HepG2 (cell line): ENCODE measurements at regions not wholly inside any gene's neighbourhood (a gene's known extent, or its start where the extent isn't known, plus 50 kb on each side); places are given as distances from the start of the nearest gene placed in this dataset.

Source experiments
- ATAC-seq: fragments of 200-7000 bp; cut with Tn5 transposase; 3 replicates; pipeline ENCODE4 v1.9.1; 2020; ENCODE audit warnings: mild to moderate bottlenecking, moderate library complexity
- BruUV-seq: library from RNA; stranded (reverse); fragments of 400-500 nt; replicated peaks from 2 replicates; lab custom pipeline; 2021; lab: Mats Ljungman, UMichigan
- CTCF ChIA-PET: fragments of 300-600 bp; formaldehyde crosslinking; extraction: SDS; loops from one replicate; lab custom pipeline; 2021; ENCODE audit warnings: low total read pairs, inconsistent platforms, low intra/inter-chr PET ratio; lab: Yijun Ruan, JAX
- POLR2A ChIA-PET: fragments of 350-600 bp; sonication (Branson Sonifier 250); formaldehyde crosslinking; loops from one replicate; lab custom pipeline; 2020; ENCODE audit warnings: antibody characterized with exemption, inconsistent platforms; lab: Yijun Ruan, JAX
- DNase-seq: peaks from one replicate; pipeline ENCODE4 v3.0.0-alpha.2; 2015; ENCODE audit warnings: low spot score
- FAIRE-seq: peaks from 3 replicates; lab custom pipeline; 2011; peaks lifted over from hg19 to GRCh38; lab: Jason Lieb, UNC
- H2AFZ ChIP-seq: one replicate; pipeline ENCODE4 v1.6.1; 2011; ENCODE audit warnings: low read length, inconsistent platforms
- H3K27ac ChIP-seq: fragments of 300-600 bp; 3 replicates; pipeline ENCODE4 v1.8.0; 2011; ENCODE audit warnings: mixed run types, mild to moderate bottlenecking, mixed read lengths, low read length, inconsistent platforms; ENCODE audit not compliant: insufficient read depth; ENCODE audit errors: extremely low read length
- H3K27me3 ChIP-seq, 2 experiments: fragments of 200-600 bp in 1 of 2; 2 replicates in 1 of 2; 3 replicates in 1 of 2; pipeline versions ENCODE4 v1.6.0 to v1.8.0; 2011; ENCODE audit warnings: low read length in 2 of 2, mild to moderate bottlenecking in 2 of 2, moderate library complexity in 2 of 2, inconsistent platforms in 1 of 2; ENCODE audit not compliant: insufficient read depth in 2 of 2, control insufficient read depth in 1 of 2
- H3K36me3 ChIP-seq, 2 experiments: fragments of 200-600 bp in 1 of 2; replicated peaks in 1 of 2; 2 replicates in 1 of 2; 3 replicates in 1 of 2; pipeline versions ENCODE4 v1.5.1 to v1.8.0; 2011; ENCODE audit warnings: low read length in 2 of 2, inconsistent platforms in 1 of 2; ENCODE audit not compliant: insufficient read depth in 2 of 2, control insufficient read depth in 1 of 2
- H3K4me1 ChIP-seq: 2 replicates; pipeline ENCODE4 v1.5.1; 2012; ENCODE audit warnings: low read length, inconsistent platforms; ENCODE audit not compliant: insufficient read depth
- H3K4me2 ChIP-seq: 2 replicates; pipeline ENCODE4 v1.6.0; 2011; ENCODE audit warnings: low read depth, low read length, inconsistent platforms
- H3K4me3 ChIP-seq, 3 experiments: fragments of 200-600 bp in 1 of 3; sonication (generic), shearing (Covaris generic) in 1 of 3; replicated peaks in 1 of 3; 2 replicates each; pipeline ENCODE4 v1.5.1; 2011 to 2016; ENCODE audit warnings: low read length in 3 of 3, inconsistent platforms in 2 of 3, low read depth in 2 of 3, mild to moderate bottlenecking in 2 of 3, control low read depth in 1 of 3, mixed read lengths in 1 of 3; ENCODE audit not compliant: insufficient read depth in 1 of 3
- H3K79me2 ChIP-seq: one replicate; pipeline ENCODE4 v1.6.1; 2011; ENCODE audit warnings: low read length, inconsistent platforms; ENCODE audit not compliant: insufficient read depth
- H3K9ac ChIP-seq: 2 replicates; pipeline ENCODE4 v1.6.0; 2011; ENCODE audit warnings: mild to moderate bottlenecking, low read depth, low read length, inconsistent platforms; ENCODE audit not compliant: insufficient read depth
- H3K9me3 ChIP-seq: 2 replicates; pipeline ENCODE4 v1.5.1; 2012; ENCODE audit warnings: mild to moderate bottlenecking, low read length
- H4K20me1 ChIP-seq: 2 replicates; pipeline ENCODE4 v1.6.0; 2011; ENCODE audit warnings: inconsistent platforms, mild to moderate bottlenecking, low read length, moderate library complexity; ENCODE audit not compliant: insufficient read depth
- AKNA ChIP-seq: sonication (generic); formaldehyde crosslinking; IDR thresholded peaks from 2 replicates; pipeline ENCODE4 v1.4.0; 2020; ENCODE audit warnings: missing genetic modification reagents, borderline replicate concordance
- CCAR2 ChIP-seq: fragments of 200-400 bp; formaldehyde crosslinking; optimal IDR thresholded peaks from 2 replicates; pipeline ENCODE3; 2018; ENCODE audit warnings: low read depth, mild to moderate bottlenecking, low read length, moderate library complexity
- HES4 ChIP-seq: sonication (generic); formaldehyde crosslinking; IDR thresholded peaks from 2 replicates; pipeline ENCODE4 v1.9.0; 2021; ENCODE audit warnings: mild to moderate bottlenecking, missing genetic modification reagents, borderline replicate concordance
- IRF1 ChIP-seq: sonication (generic); formaldehyde crosslinking; IDR thresholded peaks from 2 replicates; pipeline ENCODE4 v1.4.0; 2020; ENCODE audit warnings: low read depth, mild to moderate bottlenecking, missing genetic modification reagents
- MAFF ChIP-seq: IDR thresholded peaks from 2 replicates; pipeline ENCODE4 v1.6.1; 2011; ENCODE audit warnings: low read depth, low read length, improper control_type of control experiment
- SAFB2 ChIP-seq: sonication (generic); formaldehyde crosslinking; IDR thresholded peaks from 2 replicates; pipeline ENCODE4 v1.5.1; 2020; ENCODE audit warnings: missing genetic modification reagents, low read depth, mild to moderate bottlenecking, borderline replicate concordance
- TBP ChIP-seq: sonication (generic); formaldehyde crosslinking; IDR thresholded peaks from 2 replicates; pipeline ENCODE4 v1.5.0; 2020; ENCODE audit warnings: missing genetic modification reagents
- TBX3 ChIP-seq: fragments of 450-650 bp; IDR thresholded peaks from 2 replicates; pipeline ENCODE4 v1.6.1; 2017; ENCODE audit warnings: antibody characterized with exemption, mild to moderate bottlenecking, inconsistent platforms, borderline replicate concordance
- TOE1 ChIP-seq: sonication (generic); formaldehyde crosslinking; IDR thresholded peaks from 2 replicates; pipeline ENCODE4 v1.4.0; 2020; ENCODE audit warnings: mild to moderate bottlenecking, missing genetic modification reagents
- ZEB1 ChIP-seq: IDR thresholded peaks from 2 replicates; pipeline ENCODE4 v1.6.1; 2012; ENCODE audit warnings: mild to moderate bottlenecking, low read depth, inconsistent platforms; ENCODE audit not compliant: insufficient replicate concordance
- ZNF205 ChIP-seq: IDR thresholded peaks from 2 replicates; pipeline ENCODE4 v1.6.1; 2018; ENCODE audit warnings: missing biosample characterization, missing genetic modification reagents
- ZNF253 ChIP-seq: sonication (generic); formaldehyde crosslinking; IDR thresholded peaks from 2 replicates; pipeline ENCODE4 v1.8.0; 2022; ENCODE audit warnings: mild to moderate bottlenecking, missing genetic modification reagents, borderline replicate concordance
- ZNF292 ChIP-seq: sonication (generic); formaldehyde crosslinking; IDR thresholded peaks from 2 replicates; pipeline ENCODE4 v1.8.1; 2022; ENCODE audit warnings: mild to moderate bottlenecking, low read depth, missing genetic modification reagents, borderline replicate concordance
- ZNF326 ChIP-seq: sonication (generic); formaldehyde crosslinking; IDR thresholded peaks from 2 replicates; pipeline ENCODE4 v1.4.0; 2020; ENCODE audit warnings: missing genetic modification reagents, borderline replicate concordance
- ZNF335 ChIP-seq: sonication (generic); formaldehyde crosslinking; IDR thresholded peaks from 2 replicates; pipeline ENCODE4 v1.4.0; 2020; ENCODE audit warnings: missing genetic modification reagents
- ZNF484 ChIP-seq: sonication (generic); formaldehyde crosslinking; IDR thresholded peaks from 2 replicates; pipeline ENCODE4 v1.5.1; 2020; ENCODE audit warnings: mild to moderate bottlenecking, low read depth, missing genetic modification reagents, borderline replicate concordance
- WGBS: methylation state at CpG from one replicate; pipeline ENCODE4 v1.1.6; 2017; ENCODE audit warnings: low lambda C conversion rate; 5-methylcytosine and 5-hydroxymethylcytosine counted together
- in situ Hi-C: cut with HindIII; loops from 2 replicates; pipeline ENCODE4 v1.10.0; 2017; ENCODE audit warnings: low pct_unique_long_range_greater_than_20kb; ENCODE audit not compliant: extremely low pct_ligation_motif_present
- intact Hi-C: fragments of 100-400 bp; cut with micrococcal nuclease; formaldehyde crosslinking; loops from one replicate; pipeline ENCODE4 v1.10.0; 2022; ENCODE audit not compliant: unreplicated experiment
- TF ChIP-seq, protein P1 (sequence below): IDR thresholded peaks from 2 replicates; pipeline ENCODE4 v1.6.1; 2016; ENCODE audit warnings: mild to moderate bottlenecking
- TF ChIP-seq, protein P2 (sequence below): IDR thresholded peaks from 2 replicates; pipeline ENCODE4 v1.6.1; 2018; ENCODE audit warnings: missing genetic modification reagents, mild to moderate bottlenecking, missing compliant biosample characterization

GRCh38 chrX:33969105-33969504 is 163.0 kb downstream of the FAM47A start:
- ChIA-PET POLR2A (no interaction called here), CTCF (no interaction called here)
- Histone ChIP-seq H3K9me3 (peaks cover 51% of the 10 kb centered on the region), H3K27me3 (no peaks in the 10 kb centered on the region), H3K4me1 (no peaks in the 10 kb centered on the region), H2AFZ (no peak overlapping the region), H3K9ac (no peak overlapping the region), H3K4me2 (no peak overlapping the region), H3K36me3 (no peaks in the 10 kb centered on the region), H3K79me2 (no peaks in the 10 kb centered on the region), H3K27ac (no peak overlapping the region), H3K4me3 (no peak overlapping the region), H4K20me1 (no peaks in the 10 kb centered on the region)
- no peak for DNase-seq
- in situ Hi-C loops = no loop called here
- no peak for FAIRE-seq
- no peak for ATAC-seq
- intact Hi-C loops = no loop called here
- BruUV-seq = no TSS peak
- no CpG with 5 or more reads among the region's 1 CpG for WGBS
- TF ChIP-seq TBP (CRISPR knock-in tag) (no peak), ZNF205 (CRISPR knock-in tag) (no peak), ZEB1 (no peak), AKNA (CRISPR knock-in tag) (no peak), TOE1 (CRISPR knock-in tag) (no peak), TBX3 (no peak), HES4 (CRISPR knock-in tag) (no peak), MAFF (no peak), ZNF292 (CRISPR knock-in tag) (no peak), ZNF326 (no peak), ZNF253 (no peak), CCAR2 (no peak), ZNF335 (CRISPR knock-in tag) (no peak), SAFB2 (CRISPR knock-in tag) (no peak), IRF1 (CRISPR knock-in tag) (no peak), ZNF484 (CRISPR knock-in tag) (no peak)
- TF ChIP-seq, protein P1, sequence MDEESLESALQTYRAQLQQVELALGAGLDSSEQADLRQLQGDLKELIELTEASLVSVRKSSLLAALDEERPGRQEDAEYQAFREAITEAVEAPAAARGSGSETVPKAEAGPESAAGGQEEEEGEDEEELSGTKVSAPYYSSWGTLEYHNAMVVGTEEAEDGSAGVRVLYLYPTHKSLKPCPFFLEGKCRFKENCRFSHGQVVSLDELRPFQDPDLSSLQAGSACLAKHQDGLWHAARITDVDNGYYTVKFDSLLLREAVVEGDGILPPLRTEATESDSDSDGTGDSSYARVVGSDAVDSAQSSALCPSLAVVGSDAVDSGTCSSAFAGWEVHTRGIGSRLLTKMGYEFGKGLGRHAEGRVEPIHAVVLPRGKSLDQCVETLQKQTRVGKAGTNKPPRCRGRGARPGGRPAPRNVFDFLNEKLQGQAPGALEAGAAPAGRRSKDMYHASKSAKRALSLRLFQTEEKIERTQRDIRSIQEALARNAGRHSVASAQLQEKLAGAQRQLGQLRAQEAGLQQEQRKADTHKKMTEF (CRISPR knock-in tag) = no peak
- TF ChIP-seq, protein P2, sequence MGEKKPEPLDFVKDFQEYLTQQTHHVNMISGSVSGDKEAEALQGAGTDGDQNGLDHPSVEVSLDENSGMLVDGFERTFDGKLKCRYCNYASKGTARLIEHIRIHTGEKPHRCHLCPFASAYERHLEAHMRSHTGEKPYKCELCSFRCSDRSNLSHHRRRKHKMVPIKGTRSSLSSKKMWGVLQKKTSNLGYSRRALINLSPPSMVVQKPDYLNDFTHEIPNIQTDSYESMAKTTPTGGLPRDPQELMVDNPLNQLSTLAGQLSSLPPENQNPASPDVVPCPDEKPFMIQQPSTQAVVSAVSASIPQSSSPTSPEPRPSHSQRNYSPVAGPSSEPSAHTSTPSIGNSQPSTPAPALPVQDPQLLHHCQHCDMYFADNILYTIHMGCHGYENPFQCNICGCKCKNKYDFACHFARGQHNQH (CRISPR knock-in tag) = no peak
